ENCODE measurements at regions not wholly inside any gene's neighbourhood (a gene's known extent, or its start where the extent isn't known, plus 50 kb on each side); places are given as distances from the start of the nearest gene placed in this dataset.

GRCh38 chr11:122270535-122270934, 154.5 kb upstream of the BLID start:
- DNase-seq = no peak

- DNase-seq = no peak
Measured at GRCh38 chr11:122269824-122270223, 153.8 kb upstream of the BLID start.

GRCh38 chr11:122268601-122269130, 152.7 kb upstream of the BLID start:
- DNase-seq = no peak

GRCh38 chr11:122267602-122268001, 151.6 kb upstream of the BLID start:
- no peak for DNase-seq

- DNase-seq = no peak
Measured at GRCh38 chr11:122265981-122266380, 150.0 kb upstream of the BLID start.

GRCh38 chr11:122264121-122264520, 148.1 kb upstream of the BLID start:
- DNase-seq = no peak

- no peak for DNase-seq
Measured at GRCh38 chr11:122261546-122261945, 145.5 kb upstream of the BLID start.

GRCh38 chr11:122259195-122259821, 143.3 kb upstream of the BLID start:
- no peak for DNase-seq

- DNase-seq = no peak
Measured at GRCh38 chr11:122258446-122259194, 142.6 kb upstream of the BLID start.

GRCh38 chr11:122253589-122254231, 137.7 kb upstream of the BLID start:
- no peak for DNase-seq

GRCh38 chr11:122248939-122249338, 132.9 kb upstream of the BLID start:
- no peak for DNase-seq

- DNase-seq = no peak
Measured at GRCh38 chr11:122248131-122248530, 132.1 kb upstream of the BLID start.

GRCh38 chr11:122246874-122247273, 130.9 kb upstream of the BLID start:
- DNase-seq = no peak

- no peak for DNase-seq
Measured at GRCh38 chr11:122242731-122243130, 126.7 kb upstream of the BLID start.

- DNase-seq = no peak
Measured at GRCh38 chr11:122241566-122241965, 125.6 kb upstream of the BLID start.

- no peak for DNase-seq
Measured at GRCh38 chr11:122240638-122241037, 124.6 kb upstream of the BLID start.

- DNase-seq = no peak
Measured at GRCh38 chr11:122235615-122236014, 119.6 kb upstream of the BLID start.

- no peak for DNase-seq
Measured at GRCh38 chr11:122234780-122235179, 118.8 kb upstream of the BLID start.

GRCh38 chr11:122234257-122234656, 118.2 kb upstream of the BLID start:
- DNase-seq = no peak

- DNase-seq = no peak
Measured at GRCh38 chr11:122232985-122233384, 117.0 kb upstream of the BLID start.

- DNase-seq = no peak
Measured at GRCh38 chr11:122230385-122230755, 114.4 kb upstream of the BLID start.

- DNase-seq = no peak
Measured at GRCh38 chr11:122229481-122230384, 113.7 kb upstream of the BLID start.

- DNase-seq = no peak
Measured at GRCh38 chr11:122229078-122229477, 113.1 kb upstream of the BLID start.

Measured in stimulated activated CD4-positive, alpha-beta T cell treated with anti-CD3 and anti-CD28 coated beads, Interleukin-2, amount 100 ng/mL, for 24 hours (primary cell).